Activated naive CD8-positive, alpha-beta T cell treated with anti-CD3 and anti-CD28 coated beads for 36 hours (primary cell): ENCODE measurements at regions not wholly inside any gene's neighbourhood (a gene's known extent, or its start where the extent isn't known, plus 50 kb on each side); places are given as distances from the start of the nearest gene placed in this dataset.
"Not testable (repeated sequence)": the region's sequence is repeated elsewhere in the genome, so short reads cannot be mapped to it uniquely, and the experiment has no call there.

Source experiments
- DNase-seq: peaks from one replicate; pipeline ENCODE4 v3.0.0; 2021
- H3K27ac Mint-ChIP-seq: one replicate; pipeline ENCODE4 v1.8.0; 2022; ENCODE audit warnings: mild to moderate bottlenecking, moderate library complexity, mixed read lengths
- H3K27me3 Mint-ChIP-seq: one replicate; pipeline ENCODE4 v1.8.0; 2022; ENCODE audit warnings: mild to moderate bottlenecking, mixed read lengths
- H3K36me3 Mint-ChIP-seq: one replicate; pipeline ENCODE4 v1.8.0; 2021; ENCODE audit warnings: mild to moderate bottlenecking, mixed read lengths
- H3K4me1 Mint-ChIP-seq: one replicate; pipeline ENCODE4 v1.8.0; 2021; ENCODE audit warnings: mixed read lengths
- H3K4me3 Mint-ChIP-seq: one replicate; pipeline ENCODE4 v1.8.0; 2022; ENCODE audit warnings: mild to moderate bottlenecking, moderate library complexity, mixed read lengths
- H3K9me3 Mint-ChIP-seq: one replicate; pipeline ENCODE4 v1.8.0; 2022; ENCODE audit warnings: mixed read lengths

- Mint-ChIP-seq H3K9me3 (no peaks in the 10 kb centered on the region), H3K4me3 (no peak overlapping the region), H3K27me3 (no peaks in the 10 kb centered on the region), H3K27ac (no peak overlapping the region), H3K4me1 (peaks cover 13% of the 10 kb centered on the region), H3K36me3 (no peaks in the 10 kb centered on the region)
- no peak for DNase-seq
Measured at GRCh38 chr3:193914602-193915001, 221.3 kb upstream of the HES1 start.

GRCh38 chr3:193915099-193915498, 220.8 kb upstream of the HES1 start:
- Mint-ChIP-seq H3K9me3 (no peaks in the 10 kb centered on the region), H3K36me3 (no peaks in the 10 kb centered on the region), H3K4me1 (peaks cover 13% of the 10 kb centered on the region), H3K4me3 (no peak overlapping the region), H3K27ac (no peak overlapping the region), H3K27me3 (no peaks in the 10 kb centered on the region)
- DNase-seq = no peak

- Mint-ChIP-seq H3K36me3 (no peaks in the 10 kb centered on the region), H3K9me3 (no peaks in the 10 kb centered on the region)
Measured at GRCh38 chr3:193915613-193916012, 220.3 kb upstream of the HES1 start.

GRCh38 chr3:193917158-193917557, 218.8 kb upstream of the HES1 start:
- Mint-ChIP-seq H3K4me1 (no peaks in the 10 kb centered on the region), H3K27ac (no peak overlapping the region), H3K9me3 (no peaks in the 10 kb centered on the region), H3K36me3 (no peaks in the 10 kb centered on the region), H3K4me3 (no peak overlapping the region), H3K27me3 (no peaks in the 10 kb centered on the region)
- DNase-seq = no peak

More at GRCh38 chr3:193915613-193916012, 220.3 kb upstream of the HES1 start:
- no peak for DNase-seq
- Mint-ChIP-seq H3K4me3 (no peak overlapping the region), H3K27me3 (no peaks in the 10 kb centered on the region), H3K4me1 (peaks cover 10% of the 10 kb centered on the region), H3K27ac (no peak overlapping the region)

- H3K9me3 Mint-ChIP-seq = peaks cover 8% of the 10 kb centered on the region
- no peak overlapping the region for H3K4me3 Mint-ChIP-seq
- no peaks in the 10 kb centered on the region for H3K4me1 Mint-ChIP-seq
Measured at GRCh38 chr3:193921465-193921864, 214.5 kb upstream of the HES1 start.

GRCh38 chr3:193922034-193922774, 213.7 kb upstream of the HES1 start:
- Mint-ChIP-seq H3K27ac (no peak overlapping the region), H3K9me3 (peaks cover 8% of the 10 kb centered on the region)

More at GRCh38 chr3:193921465-193921864, 214.5 kb upstream of the HES1 start:
- H3K27me3 Mint-ChIP-seq = no peaks in the 10 kb centered on the region
- no peak overlapping the region for H3K27ac Mint-ChIP-seq
- DNase-seq = no peak
- H3K36me3 Mint-ChIP-seq = peaks cover 1% of the 10 kb centered on the region

GRCh38 chr3:193923958-193924357, 212.0 kb upstream of the HES1 start:
- not testable (repeated sequence) for H3K36me3 Mint-ChIP-seq, DNase-seq, H3K27ac Mint-ChIP-seq, H3K9me3 Mint-ChIP-seq, H3K4me3 Mint-ChIP-seq, H3K27me3 Mint-ChIP-seq, H3K4me1 Mint-ChIP-seq

More at GRCh38 chr3:193922034-193922774, 213.7 kb upstream of the HES1 start:
- no peaks in the 10 kb centered on the region for H3K4me1 Mint-ChIP-seq
- peaks cover 1% of the 10 kb centered on the region for H3K36me3 Mint-ChIP-seq
- DNase-seq = no peak
- no peaks in the 10 kb centered on the region for H3K27me3 Mint-ChIP-seq
- H3K4me3 Mint-ChIP-seq = no peak overlapping the region

GRCh38 chr3:193926071-193926470, 209.9 kb upstream of the HES1 start:
- not testable (repeated sequence) for H3K9me3 Mint-ChIP-seq, H3K36me3 Mint-ChIP-seq, DNase-seq, H3K4me1 Mint-ChIP-seq, H3K4me3 Mint-ChIP-seq, H3K27me3 Mint-ChIP-seq, H3K27ac Mint-ChIP-seq

- not testable (repeated sequence) for H3K27me3 Mint-ChIP-seq, H3K36me3 Mint-ChIP-seq, H3K9me3 Mint-ChIP-seq, H3K4me1 Mint-ChIP-seq, H3K27ac Mint-ChIP-seq, DNase-seq, H3K4me3 Mint-ChIP-seq
Measured at GRCh38 chr3:193927413-193928206, 208.3 kb upstream of the HES1 start.

- no peak for DNase-seq
- H3K9me3 Mint-ChIP-seq = peaks cover 4% of the 10 kb centered on the region
- H3K4me1 Mint-ChIP-seq = no peaks in the 10 kb centered on the region
- H3K27me3 Mint-ChIP-seq = peaks cover 4% of the 10 kb centered on the region
- peaks cover 1% of the 10 kb centered on the region for H3K36me3 Mint-ChIP-seq
- H3K4me3 Mint-ChIP-seq = no peak overlapping the region
- H3K27ac Mint-ChIP-seq = no peak overlapping the region
Measured at GRCh38 chr3:193928354-193929209, 207.4 kb upstream of the HES1 start.

GRCh38 chr3:193929373-193929772, 206.6 kb upstream of the HES1 start:
- Mint-ChIP-seq H3K27me3 (peaks cover 4% of the 10 kb centered on the region), H3K27ac (no peak overlapping the region), H3K36me3 (no peaks in the 10 kb centered on the region), H3K4me3 (no peak overlapping the region), H3K4me1 (no peaks in the 10 kb centered on the region), H3K9me3 (no peaks in the 10 kb centered on the region)
- DNase-seq = no peak

- Mint-ChIP-seq H3K27me3 (peaks cover 4% of the 10 kb centered on the region), H3K27ac (no peak overlapping the region), H3K9me3 (no peaks in the 10 kb centered on the region), H3K36me3 (no peaks in the 10 kb centered on the region), H3K4me3 (no peak overlapping the region), H3K4me1 (no peaks in the 10 kb centered on the region)
- DNase-seq = no peak
Measured at GRCh38 chr3:193929921-193930646, 205.9 kb upstream of the HES1 start.

GRCh38 chr3:193932136-193932535, 203.8 kb upstream of the HES1 start:
- H3K36me3 Mint-ChIP-seq = no peaks in the 10 kb centered on the region
- no peak overlapping the region for H3K4me3 Mint-ChIP-seq
- H3K27ac Mint-ChIP-seq = no peak overlapping the region
- no peaks in the 10 kb centered on the region for H3K9me3 Mint-ChIP-seq
- no peaks in the 10 kb centered on the region for H3K4me1 Mint-ChIP-seq
- no peak for DNase-seq
- peaks cover 4% of the 10 kb centered on the region for H3K27me3 Mint-ChIP-seq

- no peaks in the 10 kb centered on the region for H3K4me1 Mint-ChIP-seq
- no peak overlapping the region for H3K4me3 Mint-ChIP-seq
- no peak for DNase-seq
- H3K27me3 Mint-ChIP-seq = peaks cover 5% of the 10 kb centered on the region
- no peak overlapping the region for H3K27ac Mint-ChIP-seq
- no peaks in the 10 kb centered on the region for H3K36me3 Mint-ChIP-seq
- no peaks in the 10 kb centered on the region for H3K9me3 Mint-ChIP-seq
Measured at GRCh38 chr3:193932576-193932975, 203.4 kb upstream of the HES1 start.
